Suprapubic skin (tissue), 4 donors: ENCODE measurements at regions not wholly inside any gene's neighbourhood (a gene's known extent, or its start where the extent isn't known, plus 50 kb on each side); places are given as distances from the start of the nearest gene placed in this dataset.

Source experiments
- DNase-seq, 2 donors: peaks; one replicate each; pipeline ENCODE4 v3.0.0-alpha.2; 2019; ENCODE audit warnings: low spot score in 2 of 2
- H3K27ac ChIP-seq: fragments of 200-600 bp; sonication (generic); one replicate; pipeline ENCODE4 v1.5.1; 2019
- H3K27me3 ChIP-seq: fragments of 200-600 bp; sonication (generic); one replicate; pipeline ENCODE4 v1.5.1; 2019
- H3K36me3 ChIP-seq: fragments of 200-600 bp; sonication (generic); one replicate; pipeline ENCODE4 v1.5.1; 2019
- H3K4me1 ChIP-seq: fragments of 200-600 bp; sonication (generic); one replicate; pipeline ENCODE4 v1.5.1; 2019
- H3K4me3 ChIP-seq: fragments of 200-600 bp; sonication (generic); one replicate; pipeline ENCODE4 v1.5.1; 2019; ENCODE audit warnings: mild to moderate bottlenecking
- H3K9me3 ChIP-seq: fragments of 200-600 bp; sonication (generic); one replicate; pipeline ENCODE4 v1.5.1; 2019
- CTCF ChIP-seq, 2 donors: fragments of 200-600 bp in 1 of 2; fragments of 450-650 bp in 1 of 2; sonication (generic) in 1 of 2; IDR thresholded peaks; one replicate each; pipeline ENCODE4 v1.5.1; 2016 to 2019; ENCODE audit warnings: antibody characterized with exemption in 2 of 2, mild to moderate bottlenecking in 1 of 2, moderate library complexity in 1 of 2
- EP300 ChIP-seq: sonication (generic); formaldehyde crosslinking; IDR thresholded peaks from one replicate; pipeline ENCODE4 v1.6.1; 2017; ENCODE audit warnings: antibody characterized with exemption
- POLR2A ChIP-seq, 2 donors: fragments of 450-650 bp; IDR thresholded peaks; one replicate each; pipeline ENCODE4 v1.6.1; 2017; ENCODE audit warnings: antibody characterized with exemption in 2 of 2, mild to moderate bottlenecking in 2 of 2, moderate library complexity in 2 of 2
- POLR2AphosphoS5 ChIP-seq, 3 donors: sonication (generic); formaldehyde crosslinking; IDR thresholded peaks; one replicate each; pipeline ENCODE4 v1.6.1; 2017; ENCODE audit warnings: antibody characterized with exemption in 3 of 3
- WGBS: methylation state at CpG from one replicate; pipeline ENCODE4 v1.1.5; 2018; 5-methylcytosine and 5-hydroxymethylcytosine counted together

GRCh38 chr12:34289431-34290380 is 267.4 kb downstream of the ALG10 start:
- peaks cover 38% of the 10 kb centered on the region for H3K9me3 ChIP-seq
- DNase-seq: peak in 1 of 2 donors; percentile 53
- TF ChIP-seq POLR2A (IDR thresholded peaks at IDR 0.05): no peak
- no peak for TF ChIP-seq EP300
- TF ChIP-seq CTCF (IDR thresholded peaks at IDR 0.05): no peak
- no peak for TF ChIP-seq POLR2AphosphoS5 (IDR thresholded peaks at IDR 0.05)
- WGBS: 79% methylated on average over 49 of the region's 49 CpGs
- no peaks in the 10 kb centered on the region for H3K36me3 ChIP-seq
- H3K27me3 ChIP-seq: no peaks in the 10 kb centered on the region
- H3K4me3 ChIP-seq: no peak overlapping the region
- no peak overlapping the region for H3K27ac ChIP-seq
- H3K4me1 ChIP-seq: no peaks in the 10 kb centered on the region

- Histone ChIP-seq H3K9me3 (peaks cover 31% of the 10 kb centered on the region), H3K27me3 (no peaks in the 10 kb centered on the region)
- whole genome bisulfite sequencing: 73% methylated on average over 27 of the region's 27 CpGs
Observed at GRCh38 chr12:34290381-34290995, 268.2 kb downstream of the ALG10 start.

GRCh38 chr12:34291001-34291400 is 268.7 kb downstream of the ALG10 start:
- H3K4me1 ChIP-seq: no peaks in the 10 kb centered on the region
- TF ChIP-seq POLR2A (IDR thresholded peaks at IDR 0.05): no peak
- no peak for TF ChIP-seq EP300
- no peak for TF ChIP-seq POLR2AphosphoS5 (IDR thresholded peaks at IDR 0.05)
- no peak for TF ChIP-seq CTCF (IDR thresholded peaks at IDR 0.05)
- H3K4me3 ChIP-seq: no peak overlapping the region
- H3K36me3 ChIP-seq: no peaks in the 10 kb centered on the region
- 84% methylated on average over 17 of the region's 17 CpGs for WGBS
- peaks cover 26% of the 10 kb centered on the region for H3K9me3 ChIP-seq
- no peaks in the 10 kb centered on the region for H3K27me3 ChIP-seq
- DNase-seq: peak in 1 of 2 donors; percentile 65
- no peak overlapping the region for H3K27ac ChIP-seq

More at GRCh38 chr12:34290381-34290995, 268.2 kb downstream of the ALG10 start:
- no peak overlapping the region for H3K4me3 ChIP-seq
- H3K27ac ChIP-seq: no peak overlapping the region
- DNase-seq: peak in 1 of 2 donors; percentile 58
- H3K36me3 ChIP-seq: no peaks in the 10 kb centered on the region
- TF ChIP-seq POLR2AphosphoS5 (IDR thresholded peaks at IDR 0.05) (no peak), EP300 (no peak), CTCF (IDR thresholded peaks at IDR 0.05) (no peak), POLR2A (IDR thresholded peaks at IDR 0.05) (no peak)
- no peaks in the 10 kb centered on the region for H3K4me1 ChIP-seq

GRCh38 chr12:34291426-34291901 is 269.2 kb downstream of the ALG10 start:
- Histone ChIP-seq H3K9me3 (peaks cover 24% of the 10 kb centered on the region), H3K4me3 (no peak overlapping the region), H3K27ac (no peak overlapping the region), H3K36me3 (no peaks in the 10 kb centered on the region), H3K4me1 (no peaks in the 10 kb centered on the region), H3K27me3 (no peaks in the 10 kb centered on the region)
- no peak for TF ChIP-seq CTCF (IDR thresholded peaks at IDR 0.05)
- no peak for TF ChIP-seq POLR2A (IDR thresholded peaks at IDR 0.05)
- TF ChIP-seq EP300: no peak
- TF ChIP-seq POLR2AphosphoS5 (IDR thresholded peaks at IDR 0.05): no peak
- 85% methylated on average over 19 of the region's 19 CpGs for WGBS
- DNase-seq: peak; percentile 42 to 66
